Hematopoietic multipotent progenitor cell (in vitro differentiated cells): ENCODE measurements at regions not wholly inside any gene's neighbourhood (a gene's known extent, or its start where the extent isn't known, plus 50 kb on each side); places are given as distances from the start of the nearest gene placed in this dataset.

Experiments
- DNase-seq, 3 donors: peaks; one replicate each; pipeline ENCODE4 v3.0.0-alpha.2; 2011 to 2015; ENCODE audit warnings: low read depth in 2 of 3, low spot score in 2 of 3

DNA sequence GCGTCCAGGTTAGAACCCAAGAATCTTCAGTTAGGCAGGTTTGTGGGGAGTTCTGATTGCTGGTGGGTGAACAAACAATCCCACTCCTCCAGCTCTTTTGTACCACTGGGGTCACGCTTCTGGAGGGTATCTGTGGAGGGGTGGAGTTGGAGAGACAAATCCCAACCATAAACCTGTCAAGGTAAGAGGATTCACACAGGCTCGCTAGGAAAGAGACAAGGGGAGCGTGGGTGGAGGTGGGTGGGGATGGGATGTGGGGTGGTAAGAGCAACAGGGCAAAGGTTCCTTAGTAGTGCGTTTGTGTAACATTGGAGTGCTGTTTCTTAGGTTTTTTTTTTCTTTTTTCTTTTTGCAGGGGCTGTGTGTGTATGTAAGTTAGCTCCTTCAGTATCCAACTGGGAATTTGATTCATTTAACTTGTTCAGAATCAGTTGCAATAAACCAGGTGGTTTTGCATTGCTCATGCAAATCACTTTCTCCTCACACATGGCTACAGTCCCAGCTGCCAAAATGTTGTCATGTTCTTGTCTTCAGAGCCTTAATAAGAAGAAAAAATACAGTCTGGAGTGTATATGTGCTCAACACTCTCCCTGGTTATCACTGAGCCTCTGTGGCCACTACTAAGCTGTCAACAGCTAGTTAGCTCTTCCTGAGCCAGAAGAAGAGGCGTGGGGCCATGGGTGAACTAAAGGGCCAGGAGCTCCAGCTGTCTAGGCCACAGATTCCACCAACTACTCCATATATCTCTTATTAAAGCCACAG, 164.0 kb upstream of the RAD23B start:
- no peak for DNase-seq

DNA sequence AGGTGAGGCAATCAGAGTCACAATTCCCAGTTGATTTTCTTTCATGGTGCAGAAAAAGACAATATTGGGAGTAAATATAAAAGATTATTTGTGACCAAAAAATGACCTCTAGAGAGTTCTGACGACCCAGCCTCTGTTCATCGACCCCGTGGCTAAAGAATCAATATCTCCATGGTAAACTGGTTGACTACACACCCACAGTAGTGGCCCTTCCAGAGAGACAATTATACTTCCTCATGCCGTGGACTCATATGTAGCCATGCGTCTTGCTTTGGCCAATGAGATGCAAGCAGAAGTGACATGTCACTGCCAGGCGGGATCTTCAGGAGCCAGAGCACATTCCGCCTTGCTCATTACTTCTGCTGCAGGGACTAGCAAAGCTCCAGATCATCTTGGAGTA, 163.3 kb upstream of the RAD23B start:
- DNase-seq, result no peak

DNA sequence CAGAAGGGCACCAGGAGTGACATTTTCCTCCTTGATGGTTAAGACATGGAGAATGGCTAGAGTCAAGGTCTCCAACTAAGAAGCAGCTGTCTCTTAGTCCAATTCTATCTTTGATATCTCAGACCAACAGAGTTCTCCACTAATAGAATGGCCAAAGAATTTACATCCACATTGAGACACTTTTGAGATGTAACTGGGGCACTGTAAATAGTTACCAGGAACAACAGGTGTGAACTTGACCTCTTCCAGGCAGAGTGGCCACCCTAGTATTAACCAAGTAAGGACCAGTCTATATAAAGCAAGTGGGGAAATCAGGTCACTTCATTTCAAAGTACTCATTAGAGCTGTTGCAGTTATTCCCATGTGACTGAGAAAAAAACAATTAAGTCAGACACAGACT, 159.7 kb upstream of the RAD23B start:
- no peak for DNase-seq

DNA sequence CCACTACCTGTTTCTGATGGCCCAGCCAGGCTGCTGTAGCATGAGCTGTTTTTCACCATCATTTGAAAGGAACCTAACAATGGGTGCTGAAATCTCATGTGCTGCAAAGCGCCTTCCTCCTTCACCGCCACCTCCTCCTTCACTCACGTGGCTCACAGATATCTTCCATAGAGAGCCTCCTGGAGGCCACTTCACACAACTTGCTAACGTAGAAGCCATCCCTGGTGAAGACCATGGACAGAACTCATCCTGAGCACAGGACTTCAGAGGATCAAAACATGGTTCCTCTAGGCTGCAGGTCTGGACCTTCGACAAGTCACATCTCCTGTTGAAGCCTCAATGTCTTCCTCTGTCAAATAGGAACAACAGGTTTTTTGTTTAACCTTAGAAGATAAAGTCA, 155.5 kb upstream of the RAD23B start:
- DNase-seq, result no peak

DNA sequence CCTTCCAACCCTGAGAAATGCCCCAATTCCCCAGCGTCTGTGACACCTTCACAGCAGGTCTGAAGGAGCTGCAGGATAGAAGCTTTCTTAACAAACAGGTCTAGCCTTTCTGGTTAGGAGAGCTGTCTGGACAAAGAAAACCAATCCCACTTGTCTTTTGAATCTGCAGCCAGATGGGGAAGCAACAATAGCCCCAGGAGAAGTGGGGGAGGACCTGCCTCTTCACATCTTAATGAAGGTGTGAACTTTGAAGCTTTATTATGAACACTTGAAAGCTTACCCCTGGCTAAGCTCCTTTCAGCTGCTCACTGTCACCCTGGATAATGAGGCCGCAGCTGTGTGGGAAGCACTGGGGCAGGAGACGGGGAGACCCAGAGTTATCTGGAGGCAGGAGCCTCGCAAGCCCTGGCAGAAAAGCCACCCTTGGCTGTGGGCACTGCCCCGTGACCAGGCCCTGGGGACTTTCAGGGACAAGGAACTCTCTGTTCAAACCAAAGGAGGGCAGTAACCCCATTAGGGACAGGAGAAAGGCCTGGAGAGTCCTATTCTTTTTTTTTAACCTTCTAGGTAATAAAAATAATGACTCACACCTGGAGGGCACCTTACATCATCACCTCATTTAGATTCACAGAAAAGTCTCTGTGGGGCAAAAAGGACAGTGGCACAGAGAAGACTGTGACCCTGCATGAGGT, 151.8 kb upstream of the RAD23B start:
- DNase-seq, result no peak

DNA sequence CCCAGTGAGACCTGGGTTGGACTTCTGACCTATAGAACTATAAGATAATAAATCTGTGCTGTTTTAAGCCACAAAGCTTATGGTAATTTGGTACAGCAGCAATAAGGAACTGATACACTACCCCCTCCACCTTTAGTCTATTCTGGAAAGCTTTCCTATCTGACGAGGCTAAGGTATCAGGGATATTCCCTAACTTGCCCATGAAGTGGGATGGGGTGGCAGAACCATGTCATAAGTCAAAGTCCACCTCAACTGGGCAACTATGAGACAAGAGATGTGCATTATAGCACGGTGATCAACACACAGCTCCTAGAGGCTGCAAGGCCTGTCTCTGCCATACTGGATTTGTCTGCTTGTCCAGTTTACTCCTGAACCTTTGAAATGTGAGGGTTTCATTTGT, 146.8 kb upstream of the RAD23B start:
- no peak for DNase-seq

DNA sequence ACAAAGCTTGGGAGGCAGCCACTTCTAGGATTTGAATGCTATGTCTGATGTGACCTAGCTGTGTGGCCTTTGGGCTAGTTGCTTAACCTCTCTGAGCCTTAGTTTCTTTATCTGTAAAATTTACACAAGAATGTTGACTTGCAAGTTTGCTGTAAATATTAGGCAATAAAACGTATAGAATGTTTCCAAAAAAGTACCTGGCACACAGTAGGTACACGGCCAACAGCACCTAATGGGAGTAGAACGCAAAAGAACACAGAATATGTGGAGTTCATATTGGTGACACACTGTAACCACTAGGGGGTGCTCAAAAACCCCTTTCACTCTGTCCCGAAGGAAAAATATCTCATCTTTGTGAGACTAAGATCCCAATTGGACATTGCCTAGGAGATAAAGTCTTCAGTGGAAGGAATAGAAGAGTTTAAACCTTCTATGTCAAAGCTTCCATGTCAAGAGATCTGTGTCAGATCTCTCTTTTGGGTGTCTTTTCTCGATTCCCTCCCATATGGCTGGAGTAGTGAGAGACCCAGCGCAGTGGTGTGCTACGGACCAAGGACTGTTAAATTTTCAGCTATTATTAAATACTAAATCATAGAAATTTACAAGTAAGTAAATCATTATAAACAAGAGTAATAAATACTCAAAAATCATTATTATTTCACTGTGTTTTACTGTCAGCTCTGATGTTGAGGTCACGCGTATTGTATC, 145.4 kb upstream of the RAD23B start:
- DNase-seq, result no peak

DNA sequence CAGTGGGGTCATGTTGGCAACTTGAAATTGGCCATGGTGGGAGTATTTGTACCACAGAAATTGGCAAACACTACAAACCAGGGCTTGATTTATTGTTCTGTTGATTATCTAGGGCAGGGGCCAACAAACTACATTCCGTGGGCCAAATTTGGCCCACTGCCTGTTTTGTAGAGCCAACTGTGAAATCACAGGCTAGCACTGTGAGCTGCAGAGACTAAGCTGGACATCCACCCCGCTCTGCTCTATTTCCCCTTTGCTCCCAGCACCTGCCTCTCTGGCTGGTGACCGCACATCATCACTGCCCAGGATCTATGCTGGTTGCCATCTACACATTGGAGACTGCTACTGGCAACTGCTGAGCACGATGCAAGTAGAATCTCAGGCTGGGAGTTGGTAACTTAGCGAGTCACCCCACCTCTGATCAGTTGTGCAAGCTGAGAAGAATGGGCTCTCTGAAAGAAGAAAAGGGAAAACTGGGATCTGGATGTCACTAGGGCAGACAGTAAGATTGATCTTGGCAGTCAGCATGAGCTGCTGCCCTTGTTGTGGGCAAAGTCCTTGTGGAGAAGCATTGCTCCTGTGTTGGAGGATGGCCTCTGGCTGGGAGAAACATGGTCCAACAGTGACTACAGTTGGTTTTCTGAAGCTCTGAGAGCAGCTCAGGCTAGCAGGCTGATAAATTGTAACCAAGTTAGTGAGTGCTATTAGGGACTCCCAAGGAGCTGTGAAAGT, 144.7 kb upstream of the RAD23B start:
- DNase-seq, result no peak

DNA sequence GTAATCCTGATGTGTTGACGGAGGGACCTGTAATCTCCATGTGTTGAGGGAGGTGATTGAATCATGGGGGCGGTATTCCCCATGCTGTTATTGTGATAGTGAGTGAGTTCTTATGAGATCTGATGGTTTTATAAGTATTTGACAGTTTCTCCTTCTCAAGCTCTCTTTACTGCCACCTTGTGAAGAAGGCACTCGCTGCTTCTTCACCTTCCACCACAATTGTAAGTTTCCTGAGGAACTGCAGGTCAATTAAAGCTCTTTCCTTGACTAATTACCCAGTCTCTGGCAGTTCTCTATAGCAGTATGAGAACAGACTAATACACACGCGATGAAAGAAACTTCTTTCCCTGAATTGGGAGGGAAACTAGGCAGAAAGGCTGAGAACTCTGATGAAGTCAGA, 141.1 kb upstream of the RAD23B start:
- DNase-seq, result peak in 1 of 3 donors; percentile 36

DNA sequence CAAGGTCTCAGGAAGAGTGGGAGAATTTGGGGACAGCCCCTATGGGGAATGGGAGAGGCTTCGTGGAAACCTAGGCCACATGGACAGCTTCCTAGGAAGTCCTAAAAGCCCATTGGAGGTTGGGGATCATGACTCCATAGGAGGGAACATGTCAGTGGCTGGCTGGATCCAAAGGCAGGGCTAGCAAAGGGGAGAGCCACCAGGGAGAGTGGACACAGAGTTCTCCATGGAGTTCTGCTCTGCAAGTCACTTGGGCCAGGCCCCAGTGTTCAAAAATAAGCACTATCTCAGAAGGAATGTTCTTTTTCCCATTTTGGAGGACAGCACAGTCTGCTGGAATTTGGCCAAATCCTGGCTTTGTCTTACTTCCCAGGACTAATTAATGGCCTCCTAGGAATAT, 140.6 kb upstream of the RAD23B start:
- DNase-seq, result no peak

DNA sequence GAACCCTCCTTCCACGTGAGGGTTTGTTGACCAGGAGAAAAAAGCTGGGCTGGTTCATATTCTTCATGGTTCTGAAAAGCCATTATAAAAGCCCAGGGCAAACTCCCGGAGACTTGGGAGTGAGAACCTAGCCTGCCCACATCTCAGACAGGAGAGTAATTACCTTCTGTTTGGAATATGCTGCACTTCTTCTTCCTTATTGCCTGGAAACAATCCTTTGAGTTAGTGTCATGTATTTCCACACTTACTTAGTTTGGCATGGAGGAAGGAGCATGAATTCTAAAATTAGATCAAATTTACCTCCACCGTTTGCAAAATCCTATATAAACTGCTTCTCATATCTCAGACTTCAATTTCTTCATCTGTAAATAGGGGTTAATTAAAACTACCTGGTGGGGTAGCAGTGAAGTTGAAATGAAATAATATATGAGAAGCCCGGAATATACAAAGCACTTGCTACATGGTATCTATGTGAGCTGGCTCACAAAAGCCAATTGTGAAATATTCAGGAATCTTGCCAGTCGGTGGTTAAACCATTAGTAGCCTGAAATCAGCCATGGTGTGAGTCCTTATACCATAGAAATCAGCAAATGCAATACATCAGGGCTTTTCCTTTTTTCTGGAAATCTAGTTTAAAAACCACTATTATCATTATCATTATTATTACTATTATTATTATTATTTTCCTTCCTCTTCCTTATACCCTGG, 140.0 kb upstream of the RAD23B start:
- DNase-seq, result no peak

DNA sequence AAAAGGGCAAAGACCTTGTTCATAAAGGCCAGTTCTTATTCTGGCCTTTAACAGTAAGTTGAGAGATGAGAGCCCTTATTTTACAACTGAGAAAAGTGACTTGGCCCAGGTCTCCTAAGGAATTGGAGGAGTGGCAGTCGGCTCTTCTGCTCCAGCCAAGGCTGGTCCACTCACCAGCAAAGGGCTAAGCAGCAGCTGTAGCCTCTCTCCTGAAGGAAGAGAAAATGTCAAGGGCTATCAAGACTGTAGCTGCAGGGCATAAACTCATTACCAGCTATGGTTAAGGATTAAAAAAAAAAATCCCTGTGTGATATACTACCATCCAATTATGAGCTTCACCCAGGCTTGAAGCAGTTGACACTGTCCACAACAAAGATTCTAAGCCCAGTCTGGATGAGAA, 138.6 kb upstream of the RAD23B start:
- DNase-seq, result no peak

DNA sequence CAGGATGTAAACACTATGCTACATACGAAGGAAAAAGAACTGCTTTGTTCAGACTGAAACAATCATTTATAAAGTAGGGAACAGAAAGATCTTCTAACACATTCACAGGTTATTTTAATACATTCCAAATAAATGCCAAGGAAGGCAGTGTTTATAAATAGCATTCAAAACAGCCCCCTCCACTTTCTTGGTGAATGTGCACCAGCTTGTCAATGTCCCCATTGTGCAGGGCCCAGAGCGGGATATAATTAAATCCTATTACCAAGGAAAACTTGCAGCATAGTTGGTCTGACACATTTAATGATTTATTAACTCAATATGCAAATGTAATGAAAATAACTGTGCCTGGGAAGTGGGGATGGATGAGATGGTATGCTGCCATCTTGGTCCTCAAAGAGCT, 135.9 kb upstream of the RAD23B start:
- DNase-seq, result no peak

DNA sequence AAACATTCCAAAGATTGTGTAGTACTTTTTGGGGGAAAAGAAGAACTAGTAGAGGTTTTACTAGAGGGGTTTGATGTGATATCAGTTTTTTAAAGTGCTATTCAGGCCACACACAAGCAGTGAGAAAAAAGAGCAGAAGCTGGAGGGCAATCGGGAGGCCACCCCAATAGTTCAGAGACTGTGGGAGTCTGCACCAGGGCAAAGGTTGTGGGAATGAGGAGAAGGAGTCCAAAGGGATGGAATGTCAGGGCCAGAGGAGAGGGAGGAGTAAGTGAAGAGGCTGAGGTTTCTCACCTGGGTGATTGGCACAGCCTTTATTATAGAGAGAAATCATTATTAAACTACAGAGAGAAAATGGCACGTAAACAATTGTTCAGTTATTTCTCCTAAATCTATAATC, 134.9 kb upstream of the RAD23B start:
- no peak for DNase-seq

DNA sequence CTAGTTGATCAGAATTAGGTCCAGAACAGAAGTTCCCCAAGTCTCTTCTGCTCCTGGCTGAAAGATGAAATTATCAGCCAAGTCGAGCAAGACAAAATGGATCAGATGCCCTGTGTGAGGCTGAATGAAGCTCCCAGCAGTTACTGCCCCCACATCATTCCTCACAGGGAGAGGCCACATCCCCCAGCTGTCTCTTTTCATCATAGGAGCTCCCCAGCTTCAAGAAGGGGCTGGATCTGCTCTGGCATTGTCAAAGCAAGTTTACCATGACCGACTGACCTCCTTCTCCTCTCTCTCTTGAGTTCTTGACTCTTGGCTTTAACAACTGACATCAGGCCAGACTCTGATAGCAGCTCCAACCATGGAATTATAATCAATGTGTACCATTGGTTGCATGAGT, 133.3 kb upstream of the RAD23B start:
- no peak for DNase-seq

DNA sequence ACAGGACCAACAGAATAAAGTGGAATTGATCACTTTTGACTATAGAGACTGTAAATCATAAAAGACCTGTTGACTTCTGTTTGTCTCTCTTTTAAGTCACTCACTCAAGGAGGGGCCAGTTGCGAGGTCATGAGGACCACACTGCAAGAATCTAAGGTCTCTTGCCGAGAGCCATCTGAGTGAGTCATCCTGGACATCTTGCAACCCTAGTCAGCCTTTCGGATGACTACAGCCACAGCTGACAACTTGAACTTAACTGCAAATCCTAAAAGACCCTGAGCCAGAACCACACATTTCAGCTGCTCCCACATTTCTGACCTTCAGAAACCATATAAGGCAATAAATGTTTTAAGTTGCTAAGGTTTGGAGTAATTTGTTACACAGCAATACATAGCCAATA, 129.7 kb upstream of the RAD23B start:
- DNase-seq, result no peak

DNA sequence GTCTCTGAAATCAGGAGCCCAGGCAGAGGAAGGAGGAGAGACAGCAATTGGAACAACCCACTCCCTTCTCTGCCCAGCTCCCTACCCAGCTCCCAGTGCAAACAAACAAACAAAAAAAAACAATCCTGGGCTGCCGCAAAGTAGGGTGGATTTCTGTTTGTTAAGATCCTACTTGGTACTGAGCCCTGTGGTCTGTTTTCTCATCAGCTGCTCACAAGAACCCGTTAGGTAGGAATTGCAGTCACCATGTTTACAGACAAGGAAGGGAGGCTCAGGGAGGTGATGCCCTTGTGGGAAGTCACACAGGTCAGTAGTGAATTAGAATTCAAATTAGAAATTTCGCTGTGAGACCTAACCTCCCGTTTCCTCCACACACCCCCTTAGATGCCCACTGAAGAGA, 128.8 kb upstream of the RAD23B start:
- no peak for DNase-seq

DNA sequence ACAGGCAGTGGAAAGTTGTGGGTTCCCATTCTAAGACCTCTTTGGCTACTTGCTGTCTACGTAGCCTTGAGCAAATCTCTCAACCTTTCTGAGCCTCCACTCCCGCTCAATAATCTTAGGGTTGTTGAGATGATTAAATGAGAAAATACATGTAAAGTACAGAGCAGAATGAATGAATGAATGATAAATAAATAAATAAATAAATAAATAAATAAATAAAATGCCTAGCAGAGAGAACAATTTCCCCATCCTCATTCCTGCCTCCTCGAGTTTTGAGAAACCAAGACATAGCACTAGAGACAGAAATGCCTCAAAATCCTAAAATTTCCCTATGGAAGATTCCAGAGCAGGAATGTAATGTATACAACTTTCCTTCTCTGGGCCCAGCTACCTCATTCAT, 128.3 kb upstream of the RAD23B start:
- no peak for DNase-seq

DNA sequence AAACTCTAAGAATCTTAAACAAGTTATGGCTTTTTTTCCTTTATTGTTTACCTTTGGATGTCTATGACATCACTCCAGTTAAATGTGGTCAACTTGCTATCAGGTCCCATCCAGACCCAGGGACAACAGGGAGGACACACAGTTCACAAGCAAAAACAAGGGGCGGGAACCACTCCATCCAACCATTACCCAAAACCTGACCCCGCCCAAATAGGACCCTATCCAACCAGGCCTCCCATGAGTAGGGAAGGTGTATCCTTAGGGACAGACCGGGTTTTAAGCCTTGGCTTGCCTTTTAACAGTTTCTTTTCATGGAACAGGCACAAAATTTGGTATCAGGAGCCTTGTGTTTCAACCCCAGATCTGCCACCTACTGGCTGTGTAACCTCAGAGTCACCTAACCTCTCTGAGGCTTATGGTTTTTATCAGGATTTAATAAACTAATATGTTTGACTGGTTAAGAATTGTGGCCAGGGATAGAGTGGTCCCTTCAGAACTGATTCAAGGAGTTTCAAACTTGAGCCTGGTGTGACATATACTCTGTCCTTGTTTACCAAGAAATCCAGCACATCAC, 127.7 kb upstream of the RAD23B start:
- no peak for DNase-seq

DNA sequence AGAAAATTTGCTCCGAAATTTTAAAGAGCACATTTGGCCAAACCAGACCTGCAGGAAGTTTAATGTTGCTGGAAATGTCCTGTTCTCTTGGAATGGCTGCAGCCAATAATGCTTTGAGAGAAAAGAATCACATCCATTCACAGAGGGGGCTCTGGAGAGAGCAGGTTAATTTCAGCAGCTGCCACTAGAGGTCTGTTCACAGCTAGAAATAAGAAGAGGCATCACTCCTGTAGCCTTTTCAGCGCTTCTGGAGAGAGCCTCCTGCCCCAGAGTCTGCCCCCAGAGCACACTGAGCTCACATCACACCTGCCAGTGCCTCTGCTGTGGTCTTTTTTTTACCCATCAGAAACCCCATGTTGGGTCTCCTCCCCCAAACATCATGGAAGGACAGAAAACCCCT, 124.8 kb upstream of the RAD23B start:
- peak in 1 of 3 donors; percentile 18 for DNase-seq
